Neural crest cell (in vitro differentiated cells): ENCODE measurements at regions not wholly inside any gene's neighbourhood (a gene's known extent, or its start where the extent isn't known, plus 50 kb on each side); places are given as distances from the start of the nearest gene placed in this dataset.

Experiments
- DNase-seq: peaks from one replicate; pipeline ENCODE4 v3.0.0; 2021; ENCODE audit warnings: low read depth, mixed read lengths, low spot score
- H3K27ac Mint-ChIP-seq: one replicate; pipeline ENCODE4 v1.8.0; 2021; ENCODE audit warnings: mild to moderate bottlenecking, mixed read lengths; ENCODE audit not compliant: unreplicated experiment
- H3K27me3 Mint-ChIP-seq: 2 replicates; pipeline ENCODE4 v1.8.0; 2021; ENCODE audit warnings: low read depth, mild to moderate bottlenecking, mixed read lengths
- H3K36me3 Mint-ChIP-seq: 2 replicates; pipeline ENCODE4 v1.8.0; 2021; ENCODE audit warnings: low read depth, mild to moderate bottlenecking, mixed read lengths
- H3K4me1 Mint-ChIP-seq: 2 replicates; pipeline ENCODE4 v1.8.0; 2021; ENCODE audit warnings: mixed read lengths
- H3K4me3 Mint-ChIP-seq: one replicate; pipeline ENCODE4 v1.8.0; 2021; ENCODE audit warnings: mild to moderate bottlenecking, mixed read lengths
- H3K9me3 Mint-ChIP-seq: 2 replicates; pipeline ENCODE4 v1.8.0; 2021; ENCODE audit warnings: mixed read lengths
- TF ChIP-seq, protein P1 (sequence below): fragments of 200-600 bp; sonication (generic); conservative IDR thresholded peaks from 2 replicates; pipeline ENCODE4 v1.5.0; 2021; ENCODE audit warnings: antibody characterized with exemption, mild to moderate bottlenecking

- Mint-ChIP-seq H3K4me3 (no peak overlapping the region), H3K27ac (no peak overlapping the region), H3K4me1 (peaks cover 15% of the 10 kb centered on the region), H3K36me3 (peaks cover 18% of the 10 kb centered on the region), H3K27me3 (no peaks in the 10 kb centered on the region), H3K9me3 (peaks cover 9% of the 10 kb centered on the region)
- TF ChIP-seq, protein P1, sequence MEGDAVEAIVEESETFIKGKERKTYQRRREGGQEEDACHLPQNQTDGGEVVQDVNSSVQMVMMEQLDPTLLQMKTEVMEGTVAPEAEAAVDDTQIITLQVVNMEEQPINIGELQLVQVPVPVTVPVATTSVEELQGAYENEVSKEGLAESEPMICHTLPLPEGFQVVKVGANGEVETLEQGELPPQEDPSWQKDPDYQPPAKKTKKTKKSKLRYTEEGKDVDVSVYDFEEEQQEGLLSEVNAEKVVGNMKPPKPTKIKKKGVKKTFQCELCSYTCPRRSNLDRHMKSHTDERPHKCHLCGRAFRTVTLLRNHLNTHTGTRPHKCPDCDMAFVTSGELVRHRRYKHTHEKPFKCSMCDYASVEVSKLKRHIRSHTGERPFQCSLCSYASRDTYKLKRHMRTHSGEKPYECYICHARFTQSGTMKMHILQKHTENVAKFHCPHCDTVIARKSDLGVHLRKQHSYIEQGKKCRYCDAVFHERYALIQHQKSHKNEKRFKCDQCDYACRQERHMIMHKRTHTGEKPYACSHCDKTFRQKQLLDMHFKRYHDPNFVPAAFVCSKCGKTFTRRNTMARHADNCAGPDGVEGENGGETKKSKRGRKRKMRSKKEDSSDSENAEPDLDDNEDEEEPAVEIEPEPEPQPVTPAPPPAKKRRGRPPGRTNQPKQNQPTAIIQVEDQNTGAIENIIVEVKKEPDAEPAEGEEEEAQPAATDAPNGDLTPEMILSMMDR, result no peak
- DNase-seq, result no peak
These were observed 133.6 kb upstream of the S100G start for GRCh38 chrX:16516232-16516876.

- TF ChIP-seq, protein P1, result no peak
- no peak for DNase-seq
- Mint-ChIP-seq H3K27me3 (no peaks in the 10 kb centered on the region), H3K9me3 (peaks cover 9% of the 10 kb centered on the region), H3K36me3 (peaks cover 18% of the 10 kb centered on the region), H3K4me1 (peaks cover 10% of the 10 kb centered on the region), H3K4me3 (no peak overlapping the region), H3K27ac (no peak overlapping the region)
These were observed 132.8 kb upstream of the S100G start for GRCh38 chrX:16517039-16517605.

DNA sequence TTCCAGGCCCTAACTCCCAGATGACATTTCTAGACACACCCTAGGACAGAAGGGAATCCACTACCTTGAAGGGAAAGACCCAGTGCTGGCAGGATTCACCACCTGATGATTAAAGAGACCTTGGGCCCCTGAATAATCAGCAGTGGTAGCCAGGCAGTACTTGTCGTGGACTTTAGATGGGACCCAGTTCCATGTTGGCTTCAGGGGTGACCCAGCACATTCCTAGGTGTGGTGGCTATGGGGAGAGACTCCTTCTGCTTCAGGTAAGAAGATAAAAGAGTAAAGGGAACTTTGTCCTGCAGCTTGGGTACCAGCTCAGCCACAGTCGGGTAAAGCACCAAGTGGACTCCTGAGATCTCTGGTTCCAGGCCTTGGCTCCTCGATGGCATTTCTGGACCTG lies 131.8 kb upstream of the S100G start:
- no peak overlapping the region for H3K27ac Mint-ChIP-seq
- no peak overlapping the region for H3K4me3 Mint-ChIP-seq
- H3K4me1 Mint-ChIP-seq, result peaks cover 2% of the 10 kb centered on the region
- TF ChIP-seq, protein P1, result no peak
- H3K27me3 Mint-ChIP-seq, result no peaks in the 10 kb centered on the region
- no peak for DNase-seq
- H3K36me3 Mint-ChIP-seq, result peaks cover 18% of the 10 kb centered on the region
- H3K9me3 Mint-ChIP-seq, result peaks cover 9% of the 10 kb centered on the region

- Mint-ChIP-seq H3K27me3 (no peaks in the 10 kb centered on the region), H3K27ac (no peak overlapping the region), H3K9me3 (peaks cover 13% of the 10 kb centered on the region), H3K4me3 (no peak overlapping the region), H3K4me1 (no peaks in the 10 kb centered on the region), H3K36me3 (peaks cover 29% of the 10 kb centered on the region)
- TF ChIP-seq, protein P1, result no peak
- DNase-seq, result no peak
These were observed 125.6 kb upstream of the S100G start for GRCh38 chrX:16524316-16524715.

GRCh38 chrX:16526003-16526402 lies 124.0 kb upstream of the S100G start:
- H3K9me3 Mint-ChIP-seq, result peaks cover 16% of the 10 kb centered on the region
- no peak overlapping the region for H3K4me3 Mint-ChIP-seq
- H3K36me3 Mint-ChIP-seq, result peaks cover 28% of the 10 kb centered on the region

More at GRCh38 chrX:16526003-16526402, 124.0 kb upstream of the S100G start:
- Mint-ChIP-seq H3K27ac (no peak overlapping the region), H3K4me1 (no peaks in the 10 kb centered on the region), H3K27me3 (no peaks in the 10 kb centered on the region)
- TF ChIP-seq, protein P1, result no peak
- no peak for DNase-seq
